Stimulated activated CD4-positive, alpha-beta T cell treated with anti-CD3 and anti-CD28 coated beads, TNF-alpha, amount 100 ng/mL, for 4 hours (primary cell): ENCODE measurements at regions not wholly inside any gene's neighbourhood (a gene's known extent, or its start where the extent isn't known, plus 50 kb on each side); places are given as distances from the start of the nearest gene placed in this dataset.

Source experiments
- DNase-seq, 3 experiments: peaks; one replicate each; pipeline ENCODE4 v3.0.0-alpha.2; 2020; ENCODE audit warnings: low read depth in 3 of 3

DNA sequence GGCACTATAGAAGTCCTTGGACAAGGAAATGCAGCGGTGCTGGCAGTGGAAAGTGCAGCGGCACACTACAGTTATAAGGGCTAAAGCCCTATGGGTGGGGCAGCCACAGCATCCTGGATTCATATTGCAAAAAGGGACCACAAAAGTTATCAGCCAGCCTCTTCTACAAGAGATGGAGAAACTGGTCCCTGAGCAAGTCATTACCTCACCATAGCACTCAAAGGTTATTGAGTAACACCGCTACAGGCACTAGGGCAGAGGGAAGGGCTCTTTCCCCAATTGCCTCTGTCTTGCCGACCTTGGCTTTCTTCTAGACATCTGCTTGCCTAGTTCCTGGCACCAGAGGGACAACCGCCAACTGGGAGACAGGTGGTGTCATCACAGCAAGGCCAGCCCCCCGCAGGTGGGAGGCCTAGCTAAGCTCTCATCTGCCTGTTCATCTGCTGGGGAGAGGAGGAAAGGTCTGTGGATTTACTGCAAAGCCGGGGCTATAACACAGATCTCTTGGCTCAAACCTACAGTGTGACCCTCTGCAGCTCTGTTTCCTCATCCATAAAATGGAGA is 600.0 kb downstream of the BCOR start:
- no peak for DNase-seq

GRCh38 chrX:39499996-39500395 is 597.8 kb downstream of the BCOR start:
- DNase-seq: no peak

GRCh38 chrX:39501822-39502221 is 595.9 kb downstream of the BCOR start:
- no peak for DNase-seq

GRCh38 chrX:39502486-39502885 is 595.3 kb downstream of the BCOR start:
- no peak for DNase-seq

DNA sequence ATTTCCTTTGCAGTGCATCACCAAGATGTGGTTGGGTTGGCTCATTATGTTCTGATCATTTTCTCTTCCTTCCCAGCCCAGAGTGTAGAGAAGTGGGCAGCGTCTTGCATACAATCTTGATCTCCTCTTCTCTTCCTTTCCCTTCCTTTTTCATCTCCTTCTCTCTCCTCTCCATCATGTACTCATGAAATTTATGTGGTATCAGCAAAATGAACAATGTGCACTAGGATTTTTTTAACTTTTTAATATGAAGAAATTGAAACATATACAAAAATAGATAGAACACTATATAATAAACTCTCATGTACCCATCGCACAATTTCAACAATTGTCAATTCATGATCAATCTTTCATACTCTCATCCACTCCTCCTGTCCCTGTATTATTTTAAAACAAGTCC is 593.5 kb downstream of the BCOR start:
- no peak for DNase-seq

- no peak for DNase-seq
Observed at GRCh38 chrX:39504850-39505259, 592.9 kb downstream of the BCOR start.

GRCh38 chrX:39506131-39506530 is 591.6 kb downstream of the BCOR start:
- no peak for DNase-seq

- no peak for DNase-seq
Observed at GRCh38 chrX:39507034-39507433, 590.7 kb downstream of the BCOR start.

- no peak for DNase-seq
Observed at GRCh38 chrX:39507617-39508299, 590.0 kb downstream of the BCOR start.

DNA sequence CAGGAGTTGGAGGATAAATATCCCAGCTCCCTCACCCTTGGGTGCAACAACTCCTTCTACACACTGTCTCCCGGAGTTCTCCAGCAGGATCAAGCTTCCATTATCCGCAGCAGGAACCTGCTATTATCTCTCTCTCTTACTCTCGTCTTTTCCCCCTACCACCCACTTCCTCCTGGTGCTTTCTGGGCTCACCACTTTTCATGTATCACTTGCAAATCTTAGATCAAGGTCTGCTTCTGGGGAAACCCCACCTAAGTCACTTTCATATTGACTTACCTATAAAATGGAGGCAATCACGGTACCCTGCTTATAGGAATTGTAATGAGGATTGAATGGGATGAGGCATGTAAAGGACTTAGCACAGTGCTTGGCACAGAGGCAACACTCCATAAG is 589.5 kb downstream of the BCOR start:
- no peak for DNase-seq

- DNase-seq: no peak
Observed at GRCh38 chrX:39509157-39509556, 588.6 kb downstream of the BCOR start.

DNA sequence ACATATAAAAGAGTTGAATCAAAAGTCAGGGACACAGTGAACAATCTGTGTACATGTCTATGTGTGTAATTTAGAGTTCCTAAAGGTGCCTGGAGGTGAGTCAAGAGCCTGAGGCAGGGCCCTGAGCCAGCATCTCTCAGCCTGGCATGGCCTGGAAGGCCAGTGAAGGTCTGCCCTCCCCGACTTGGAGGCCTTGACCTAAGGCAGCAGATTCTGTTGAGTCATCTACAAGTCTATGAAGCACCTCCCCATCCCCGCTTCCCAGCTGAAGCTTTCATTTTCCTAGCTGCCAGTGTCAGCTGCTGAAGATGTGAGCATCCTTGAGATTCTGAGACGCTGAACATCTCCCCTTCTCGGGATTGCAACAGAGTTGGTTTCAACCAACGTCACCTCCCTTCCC is 583.9 kb downstream of the BCOR start:
- no peak for DNase-seq

GRCh38 chrX:39514801-39515200 is 583.0 kb downstream of the BCOR start:
- no peak for DNase-seq

- no peak for DNase-seq
Observed at GRCh38 chrX:39516427-39516841, 581.3 kb downstream of the BCOR start.

- DNase-seq: no peak
Observed at GRCh38 chrX:39518476-39519029, 579.2 kb downstream of the BCOR start.

GRCh38 chrX:39519030-39519488 is 578.7 kb downstream of the BCOR start:
- DNase-seq: no peak

DNA sequence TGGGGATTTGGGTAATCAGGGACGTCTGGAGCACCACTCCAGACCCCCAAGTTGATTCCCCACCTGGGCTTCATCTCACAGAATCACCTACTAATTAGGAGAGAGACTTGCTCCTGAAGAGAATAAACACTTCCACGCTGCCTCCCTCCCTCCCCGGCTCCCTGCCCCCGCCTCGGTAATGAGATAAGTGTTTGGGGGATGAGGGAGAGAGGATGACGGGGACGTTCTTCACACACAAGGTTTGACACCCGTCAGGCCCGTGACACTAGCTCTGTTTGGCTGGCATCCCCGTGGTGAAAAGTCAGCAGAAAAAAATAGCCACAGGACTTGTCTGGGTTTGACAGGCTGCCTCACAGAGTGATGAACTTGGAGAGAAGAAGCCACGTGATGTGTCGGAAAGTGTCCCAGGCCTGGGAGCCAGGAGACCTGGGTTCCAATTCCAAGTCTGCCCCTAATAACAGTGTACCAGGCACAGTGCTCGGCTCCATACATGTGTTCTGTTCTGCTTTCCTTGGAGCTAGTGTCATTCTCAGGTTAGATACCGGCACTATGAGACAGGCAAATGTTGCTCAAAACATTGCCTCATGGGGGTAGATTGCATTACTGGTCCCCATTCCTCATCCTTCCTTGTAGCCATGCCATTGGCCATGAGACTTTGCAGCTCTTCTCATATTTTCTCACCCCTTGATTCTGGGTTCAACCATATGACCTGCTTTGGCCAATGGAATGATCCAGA is 578.0 kb downstream of the BCOR start:
- no peak for DNase-seq

DNA sequence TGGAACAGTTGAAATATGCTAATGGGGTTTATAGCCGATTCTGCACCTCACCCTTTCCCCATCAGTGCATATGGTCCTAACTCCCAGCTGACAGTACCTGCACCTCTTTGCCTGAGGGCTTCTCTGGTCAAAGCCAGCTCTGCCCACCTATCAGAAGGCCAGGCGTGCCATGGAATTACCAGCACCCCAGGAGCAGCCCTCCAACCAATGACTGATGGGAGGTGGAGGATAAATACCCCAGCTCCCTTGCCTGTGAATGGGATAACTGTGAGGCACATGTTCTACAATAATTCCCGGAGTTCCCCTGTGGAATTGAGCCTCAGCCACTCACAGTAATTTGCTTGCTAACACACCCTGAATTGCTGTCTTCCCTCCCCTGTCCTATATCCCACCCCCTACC is 572.0 kb downstream of the BCOR start:
- no peak for DNase-seq

GRCh38 chrX:39527025-39527424 is 570.7 kb downstream of the BCOR start:
- no peak for DNase-seq

DNA sequence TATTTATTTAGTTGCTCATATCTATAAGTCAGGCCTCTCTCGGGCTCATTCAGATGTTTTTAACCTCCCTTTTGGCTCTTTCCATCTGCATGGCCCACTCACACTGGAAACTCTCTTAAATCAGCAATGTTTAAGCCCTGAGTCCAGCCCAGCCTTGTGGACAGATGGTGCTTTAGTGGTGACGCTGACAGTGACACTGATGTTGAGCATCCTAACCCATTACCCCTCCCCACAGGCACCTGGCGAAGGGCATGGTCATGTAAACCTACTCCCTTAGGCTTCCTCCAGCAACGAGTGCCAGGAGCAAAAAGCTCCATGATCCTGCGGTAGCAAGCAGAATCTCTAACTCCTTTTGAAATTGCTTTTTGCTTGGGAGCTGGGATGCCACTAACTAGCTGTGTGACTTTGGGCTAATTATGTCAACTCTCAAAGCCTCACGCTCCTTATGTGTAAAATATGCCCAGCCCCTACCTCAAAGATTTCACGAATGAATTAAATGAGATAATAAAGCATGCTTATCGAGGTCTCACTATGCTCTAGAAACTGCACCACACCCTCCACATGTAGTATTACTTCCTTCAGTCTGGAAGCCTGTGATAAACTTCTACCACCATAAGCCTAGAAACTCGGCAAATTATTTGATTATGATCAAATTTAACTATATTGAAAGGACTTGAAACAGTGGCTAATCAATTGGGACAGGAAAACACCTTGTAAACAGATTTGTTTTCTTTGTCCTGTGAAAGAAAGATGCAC is 569.4 kb downstream of the BCOR start:
- DNase-seq: no peak

- no peak for DNase-seq
Observed at GRCh38 chrX:39532761-39533160, 565.0 kb downstream of the BCOR start.

- no peak for DNase-seq
Observed at GRCh38 chrX:39534949-39535348, 562.8 kb downstream of the BCOR start.
